ENCODE measurements at regions not wholly inside any gene's neighbourhood (a gene's known extent, or its start where the extent isn't known, plus 50 kb on each side); places are given as distances from the start of the nearest gene placed in this dataset.
"Not testable (repeated sequence)": the region's sequence is repeated elsewhere in the genome, so short reads cannot be mapped to it uniquely, and the experiment has no call there.

- Histone ChIP-seq H3K79me2 (ENCODE audit: control insufficient read depth, low read length) (no peaks in the 10 kb centered on the region), H3K9me2 (replicated peaks; ENCODE audit: control insufficient read depth, low read length) (no peaks in the 10 kb centered on the region), H3K9me3 (ENCODE audit: control insufficient read depth, insufficient read depth, low read length) (0 out of 2 replicates have a peak, but pooled peaks cover 2% of the 10 kb centered on the region), H3K4me1 (ENCODE audit: control insufficient read depth, low read length) (no peaks in the 10 kb centered on the region), H3F3A (ENCODE audit: control insufficient read depth, insufficient read depth) (no peaks in the 10 kb centered on the region), H3K36me3 (ENCODE audit: control insufficient read depth, low read length) (no peaks in the 10 kb centered on the region), H3K27me3 (ENCODE audit: control insufficient read depth, low read length) (peaks cover 7% of the 10 kb centered on the region), H4K20me1 (ENCODE audit: control insufficient read depth, insufficient read depth, low read depth, low read length) (no peaks in the 10 kb centered on the region), H3K27ac (ENCODE audit: low read depth, low read length) (no peak overlapping the region), H3K4me2 (ENCODE audit: low read length) (no peak overlapping the region), H3K4me3 (ENCODE audit: low read length) (no peak overlapping the region)
- TF ChIP-seq CTCF (IDR thresholded peaks at IDR 0.05; ENCODE audit: low read depth, low read length, poor library complexity, severe bottlenecking) (no peak), EZH2phosphoT487 (IDR thresholded peaks at IDR 0.05; ENCODE audit: borderline replicate concordance, low read length) (no peak)
These were observed 352.6 kb upstream of the AUTS2 start for GRCh38 chr7:69245646-69246045.

- Histone ChIP-seq H3K4me2 (ENCODE audit: low read length) (no peak overlapping the region), H3K27ac (ENCODE audit: low read depth, low read length) (no peak overlapping the region), H3K4me1 (ENCODE audit: control insufficient read depth, low read length) (no peaks in the 10 kb centered on the region), H3K9me3 (ENCODE audit: control insufficient read depth, insufficient read depth, low read length) (0 out of 2 replicates have a peak, but pooled peaks cover 2% of the 10 kb centered on the region), H3K36me3 (ENCODE audit: control insufficient read depth, low read length) (no peaks in the 10 kb centered on the region), H4K20me1 (ENCODE audit: control insufficient read depth, insufficient read depth, low read depth, low read length) (no peaks in the 10 kb centered on the region), H3K79me2 (ENCODE audit: control insufficient read depth, low read length) (no peaks in the 10 kb centered on the region), H3K9me2 (replicated peaks; ENCODE audit: control insufficient read depth, low read length) (no peaks in the 10 kb centered on the region), H3K4me3 (ENCODE audit: low read length) (no peak overlapping the region), H3K27me3 (ENCODE audit: control insufficient read depth, low read length) (peaks cover 7% of the 10 kb centered on the region), H3F3A (ENCODE audit: control insufficient read depth, insufficient read depth) (no peaks in the 10 kb centered on the region)
- TF ChIP-seq EZH2phosphoT487 (IDR thresholded peaks at IDR 0.05; ENCODE audit: borderline replicate concordance, low read length) = no peak
- TF ChIP-seq CTCF (IDR thresholded peaks at IDR 0.05; ENCODE audit: low read depth, low read length, poor library complexity, severe bottlenecking) = no peak
These were observed 351.5 kb upstream of the AUTS2 start for GRCh38 chr7:69246758-69247157.

- H3K9me3 ChIP-seq (ENCODE audit: control insufficient read depth, insufficient read depth, low read length); H3K4me2 ChIP-seq (ENCODE audit: low read length); H3F3A ChIP-seq (ENCODE audit: control insufficient read depth, insufficient read depth); H4K20me1 ChIP-seq (ENCODE audit: control insufficient read depth, insufficient read depth, low read depth, low read length); H3K79me2 ChIP-seq (ENCODE audit: control insufficient read depth, low read length); H3K27ac ChIP-seq (ENCODE audit: low read depth, low read length); H3K27me3 ChIP-seq (ENCODE audit: control insufficient read depth, low read length); H3K4me1 ChIP-seq (ENCODE audit: control insufficient read depth, low read length); H3K36me3 ChIP-seq (ENCODE audit: control insufficient read depth, low read length); H3K9me2 ChIP-seq (replicated peaks; ENCODE audit: control insufficient read depth, low read length); H3K4me3 ChIP-seq (ENCODE audit: low read length): not testable (repeated sequence)
These were observed 349.9 kb upstream of the AUTS2 start for GRCh38 chr7:69248382-69248828.

DNA sequence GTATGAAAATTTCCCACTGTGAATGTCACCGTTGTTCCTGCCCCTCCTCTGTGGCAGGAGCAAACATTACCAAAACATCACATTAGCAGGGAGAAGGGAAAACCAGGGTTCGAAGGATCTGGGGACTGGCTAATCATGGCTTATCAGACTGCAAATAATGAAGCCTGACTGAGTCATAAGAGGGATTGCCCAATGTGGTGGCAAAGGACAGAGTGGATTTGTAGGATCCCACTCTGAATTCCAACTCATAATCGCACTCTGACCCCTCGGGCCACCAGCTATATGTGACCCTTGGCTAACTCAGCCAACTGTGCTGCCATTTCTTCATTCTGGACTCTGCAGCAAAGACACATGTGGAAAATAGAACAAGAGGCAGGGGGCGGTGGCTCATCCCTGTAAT is 347.3 kb upstream of the AUTS2 start:
- 0 out of 2 replicates have a peak, but pooled peaks cover 2% of the 10 kb centered on the region for H3K9me3 ChIP-seq (ENCODE audit: control insufficient read depth, insufficient read depth, low read length)

More for the DNA sequence above, 347.3 kb upstream of the AUTS2 start:
- Histone ChIP-seq H3K9me2 (replicated peaks; ENCODE audit: control insufficient read depth, low read length) (no peaks in the 10 kb centered on the region), H3K4me2 (ENCODE audit: low read length) (no peak overlapping the region), H4K20me1 (ENCODE audit: control insufficient read depth, insufficient read depth, low read depth, low read length) (no peaks in the 10 kb centered on the region), H3K27ac (ENCODE audit: low read depth, low read length) (no peak overlapping the region), H3K4me3 (ENCODE audit: low read length) (no peak overlapping the region), H3K79me2 (ENCODE audit: control insufficient read depth, low read length) (no peaks in the 10 kb centered on the region), H3F3A (ENCODE audit: control insufficient read depth, insufficient read depth) (no peaks in the 10 kb centered on the region), H3K4me1 (ENCODE audit: control insufficient read depth, low read length) (no peaks in the 10 kb centered on the region), H3K27me3 (ENCODE audit: control insufficient read depth, low read length) (peaks cover 2% of the 10 kb centered on the region; the same call in 1 of the 2 replicates), H3K36me3 (ENCODE audit: control insufficient read depth, low read length) (no peaks in the 10 kb centered on the region)
- TF ChIP-seq EZH2phosphoT487 (IDR thresholded peaks at IDR 0.05; ENCODE audit: borderline replicate concordance, low read length) (no peak), CTCF (IDR thresholded peaks at IDR 0.05; ENCODE audit: low read depth, low read length, poor library complexity, severe bottlenecking) (no peak)

Data from DOHH2 (cell line).